ENCODE measurements at regions not wholly inside any gene's neighbourhood (a gene's known extent, or its start where the extent isn't known, plus 50 kb on each side); places are given as distances from the start of the nearest gene placed in this dataset.
A peak's percentile ranks its signal among the peaks of the same experiment; 100 is the strongest.

DNA sequence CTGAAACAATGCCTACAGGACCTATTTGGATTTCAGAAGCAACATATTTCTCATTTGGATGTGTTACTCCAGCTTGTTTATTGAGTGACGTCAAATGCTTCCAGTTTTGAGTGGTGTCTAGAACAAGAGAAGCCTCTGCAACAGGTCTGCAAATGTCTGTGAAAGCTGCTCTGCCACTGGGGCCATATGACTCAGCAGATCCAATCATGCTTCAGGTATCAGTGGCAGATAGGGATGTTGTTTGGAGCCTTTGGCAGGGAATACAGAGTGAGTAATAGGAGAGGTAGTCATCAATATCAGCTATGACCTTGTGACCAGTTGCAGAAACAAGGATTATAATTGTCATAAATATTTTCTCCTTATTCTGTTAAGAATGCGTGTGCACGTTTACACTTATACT lies 141.1 kb upstream of the ZXDA start:
- no peak for DNase-seq

GRCh38 chrX:58044130-58044529 lies 133.9 kb upstream of the ZXDA start:
- DNase-seq: no peak

DNA sequence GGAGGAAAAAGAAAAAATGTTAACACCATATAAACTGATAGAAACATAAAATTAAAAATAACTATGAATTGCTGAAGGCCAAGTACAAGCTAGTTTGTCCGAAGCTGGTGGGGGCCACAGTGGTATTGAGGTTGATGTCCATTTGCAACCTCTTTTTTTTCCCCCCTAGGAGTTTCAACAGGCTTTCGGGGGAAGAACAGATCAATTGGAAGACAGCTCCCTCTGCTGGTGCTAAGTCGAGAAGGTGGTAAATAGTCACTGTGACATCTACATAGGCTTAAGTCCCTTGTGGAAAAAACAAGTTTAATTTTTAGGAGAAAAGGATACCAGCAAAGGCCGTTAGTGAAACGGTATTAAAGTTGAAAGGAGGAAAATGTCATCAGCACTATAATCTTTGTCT lies 115.7 kb upstream of the ZXDA start:
- DNase-seq: peak; percentile 19

- DNase-seq: no peak
Measured at GRCh38 chrX:57985951-57986350, 75.7 kb upstream of the ZXDA start.

- DNase-seq: no peak
Measured at GRCh38 chrX:57984620-57985019, 74.4 kb upstream of the ZXDA start.

DNA sequence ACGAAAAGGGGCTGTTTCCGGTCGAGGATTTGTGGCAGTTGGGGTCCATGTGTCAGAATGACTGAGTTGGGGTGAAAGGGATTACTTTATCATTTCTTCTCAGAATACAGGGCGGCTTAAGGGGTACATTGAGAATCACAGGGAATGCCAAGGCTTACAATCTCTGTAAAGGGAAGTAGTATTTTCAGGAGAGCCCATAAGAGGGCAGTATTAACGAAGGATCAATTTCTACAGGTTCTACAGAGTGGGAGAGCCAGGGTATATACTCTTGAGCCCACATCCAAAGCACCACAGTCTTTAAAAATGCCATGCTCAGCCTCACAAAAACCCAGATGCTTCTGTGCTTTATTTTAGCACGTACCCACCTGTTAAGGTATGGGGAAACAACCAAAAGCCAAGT lies 67.7 kb upstream of the ZXDA start:
- no peak for DNase-seq

DNA sequence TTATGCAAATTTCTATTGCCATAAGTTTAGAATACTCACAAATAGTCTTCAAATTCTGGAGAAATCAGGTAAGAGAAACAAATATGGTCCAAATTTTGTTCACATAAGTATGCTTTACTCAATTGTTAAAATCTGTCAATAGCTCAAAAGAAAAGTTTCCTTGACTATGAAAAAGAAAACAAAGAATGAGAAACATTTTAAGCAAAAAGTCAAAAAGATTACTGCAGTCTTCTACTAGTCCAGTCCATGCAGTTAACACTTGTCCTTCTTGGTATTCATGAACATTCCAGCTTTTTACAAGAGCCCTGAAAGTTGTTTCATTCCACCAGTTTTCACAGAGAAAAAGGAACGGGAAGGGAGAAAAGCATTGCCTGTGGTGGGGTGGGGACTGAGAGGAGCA lies 54.7 kb upstream of the ZXDA start:
- no peak for DNase-seq

Measured in CD4-positive, alpha-beta T cell treated with Interleukin-4 for 4 hours (primary cell).